SU-DHL-6 (cell line): ENCODE measurements at regions not wholly inside any gene's neighbourhood (a gene's known extent, or its start where the extent isn't known, plus 50 kb on each side); places are given as distances from the start of the nearest gene placed in this dataset.
"Not testable (repeated sequence)": the region's sequence is repeated elsewhere in the genome, so short reads cannot be mapped to it uniquely, and the experiment has no call there.

Experiments used
- EZH2phosphoT487 ChIP-seq: fragments of 200-600 bp; sonication (generic), shearing (Covaris generic); conservative IDR thresholded peaks from 2 replicates; pipeline ENCODE4 v1.6.1; 2018; ENCODE audit warnings: mild to moderate bottlenecking, antibody characterized with exemption, low read length, moderate library complexity, mixed read lengths
- TF ChIP-seq, protein P1 (sequence below): fragments of 200-600 bp; sonication (generic); IDR thresholded peaks from one replicate; pipeline ENCODE4 v1.5.1; 2017; ENCODE audit warnings: antibody characterized with exemption, mild to moderate bottlenecking, low read length, moderate library complexity; ENCODE audit not compliant: insufficient read depth, poor library complexity, severe bottlenecking

GRCh38 chr2:89936011-89936410 lies 1244.5 kb downstream of the RPIA start:
- TF ChIP-seq, protein P1, sequence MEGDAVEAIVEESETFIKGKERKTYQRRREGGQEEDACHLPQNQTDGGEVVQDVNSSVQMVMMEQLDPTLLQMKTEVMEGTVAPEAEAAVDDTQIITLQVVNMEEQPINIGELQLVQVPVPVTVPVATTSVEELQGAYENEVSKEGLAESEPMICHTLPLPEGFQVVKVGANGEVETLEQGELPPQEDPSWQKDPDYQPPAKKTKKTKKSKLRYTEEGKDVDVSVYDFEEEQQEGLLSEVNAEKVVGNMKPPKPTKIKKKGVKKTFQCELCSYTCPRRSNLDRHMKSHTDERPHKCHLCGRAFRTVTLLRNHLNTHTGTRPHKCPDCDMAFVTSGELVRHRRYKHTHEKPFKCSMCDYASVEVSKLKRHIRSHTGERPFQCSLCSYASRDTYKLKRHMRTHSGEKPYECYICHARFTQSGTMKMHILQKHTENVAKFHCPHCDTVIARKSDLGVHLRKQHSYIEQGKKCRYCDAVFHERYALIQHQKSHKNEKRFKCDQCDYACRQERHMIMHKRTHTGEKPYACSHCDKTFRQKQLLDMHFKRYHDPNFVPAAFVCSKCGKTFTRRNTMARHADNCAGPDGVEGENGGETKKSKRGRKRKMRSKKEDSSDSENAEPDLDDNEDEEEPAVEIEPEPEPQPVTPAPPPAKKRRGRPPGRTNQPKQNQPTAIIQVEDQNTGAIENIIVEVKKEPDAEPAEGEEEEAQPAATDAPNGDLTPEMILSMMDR, result not testable (repeated sequence)
- TF ChIP-seq EZH2phosphoT487, result not testable (repeated sequence)
